ENCODE measurements at regions not wholly inside any gene's neighbourhood (a gene's known extent, or its start where the extent isn't known, plus 50 kb on each side); places are given as distances from the start of the nearest gene placed in this dataset.

DNA sequence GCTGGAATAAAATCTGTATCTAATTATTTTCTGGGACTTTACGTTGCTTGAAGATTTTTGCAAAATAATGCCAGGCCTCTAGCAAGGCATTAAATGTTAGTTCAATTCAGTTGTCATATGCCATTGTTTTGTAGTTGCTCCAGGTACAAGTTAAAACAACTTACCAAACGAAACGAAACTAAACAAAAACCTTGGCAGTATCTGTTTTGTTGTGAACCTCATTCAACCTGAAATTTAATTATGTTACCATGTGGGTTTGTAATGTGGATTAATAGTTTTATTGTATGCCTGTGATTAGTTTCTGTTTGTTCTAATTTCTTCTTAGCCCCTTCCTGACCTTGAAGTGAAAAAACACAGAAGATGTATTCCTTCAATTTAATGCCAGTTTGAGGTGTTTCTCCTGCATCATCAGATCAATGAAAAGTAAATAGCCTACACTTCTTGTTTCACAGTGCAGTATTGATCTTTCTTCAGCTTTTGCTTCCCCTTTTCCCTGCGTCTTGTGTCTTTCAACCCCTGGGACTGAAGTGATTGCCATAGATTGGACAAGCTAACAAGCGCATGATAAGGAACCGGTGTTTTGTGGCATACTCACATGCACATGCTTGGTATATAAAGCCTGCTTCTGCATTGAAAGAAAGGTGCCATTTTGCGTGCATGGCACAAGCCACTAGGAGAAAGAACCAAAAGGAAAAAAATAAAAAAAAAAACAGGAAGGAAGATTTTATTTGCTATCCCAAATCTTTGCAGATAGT lies 699.0 kb upstream of the ARRDC3 start:
- no peaks in the 10 kb centered on the region for H4K20me1 ChIP-seq (replicated peaks; ENCODE audit: control insufficient read depth, extremely low read depth, insufficient read depth, low read length)
- no peaks in the 10 kb centered on the region for H3K79me2 ChIP-seq (ENCODE audit: control insufficient read depth, insufficient read depth, low read length)
- TF ChIP-seq POLR2A (IDR thresholded peaks at IDR 0.05; ENCODE audit: low read depth, low read length) = no peak
- TF ChIP-seq, protein P1, sequence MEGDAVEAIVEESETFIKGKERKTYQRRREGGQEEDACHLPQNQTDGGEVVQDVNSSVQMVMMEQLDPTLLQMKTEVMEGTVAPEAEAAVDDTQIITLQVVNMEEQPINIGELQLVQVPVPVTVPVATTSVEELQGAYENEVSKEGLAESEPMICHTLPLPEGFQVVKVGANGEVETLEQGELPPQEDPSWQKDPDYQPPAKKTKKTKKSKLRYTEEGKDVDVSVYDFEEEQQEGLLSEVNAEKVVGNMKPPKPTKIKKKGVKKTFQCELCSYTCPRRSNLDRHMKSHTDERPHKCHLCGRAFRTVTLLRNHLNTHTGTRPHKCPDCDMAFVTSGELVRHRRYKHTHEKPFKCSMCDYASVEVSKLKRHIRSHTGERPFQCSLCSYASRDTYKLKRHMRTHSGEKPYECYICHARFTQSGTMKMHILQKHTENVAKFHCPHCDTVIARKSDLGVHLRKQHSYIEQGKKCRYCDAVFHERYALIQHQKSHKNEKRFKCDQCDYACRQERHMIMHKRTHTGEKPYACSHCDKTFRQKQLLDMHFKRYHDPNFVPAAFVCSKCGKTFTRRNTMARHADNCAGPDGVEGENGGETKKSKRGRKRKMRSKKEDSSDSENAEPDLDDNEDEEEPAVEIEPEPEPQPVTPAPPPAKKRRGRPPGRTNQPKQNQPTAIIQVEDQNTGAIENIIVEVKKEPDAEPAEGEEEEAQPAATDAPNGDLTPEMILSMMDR (IDR thresholded peaks at IDR 0.05; ENCODE audit: extremely low read depth in 1 of 2, insufficient read depth in 1 of 2, low read depth in 1 of 2, low read length in 2 of 2) = no peak
- no peaks in the 10 kb centered on the region for H3K9me3 ChIP-seq (replicated peaks; ENCODE audit: control insufficient read depth, insufficient read depth, low read length)
- no peaks in the 10 kb centered on the region for H3K27me3 ChIP-seq (ENCODE audit: control insufficient read depth in 2 of 2, insufficient read depth in 2 of 2, low read length in 2 of 2)
- no peak overlapping the region for H2AFZ ChIP-seq (ENCODE audit: low read depth, low read length)
- no peak for FAIRE-seq
- H3K4me2 ChIP-seq (ENCODE audit: insufficient read depth, low read length) = no peak overlapping the region
- dilution Hi-C loops (cut with MboI; ENCODE audit: extremely low pct_ligation_motif_present, low sequenced_read_pairs) = no loop called here
- POLR2A ChIA-PET = no interaction called here
- no peak for DNase-seq (ENCODE audit: low read depth, low spot score)
- no peak overlapping the region for H3K9ac ChIP-seq (replicated peaks; ENCODE audit: extremely low read depth, insufficient read depth, low read length)
- no peaks in the 10 kb centered on the region for H3K4me1 ChIP-seq (ENCODE audit: control insufficient read depth, extremely low read depth, insufficient read depth, low read length)
- CTCF ChIA-PET = no interaction called here
- H3K9me1 ChIP-seq (replicated peaks; ENCODE audit: control insufficient read depth, extremely low read depth, insufficient read depth, low read length) = no peaks in the 10 kb centered on the region
- no peak overlapping the region for H3K27ac ChIP-seq (ENCODE audit: insufficient read depth, low read depth, low read length)
- intact Hi-C loops (cut with micrococcal nuclease) = no loop called here
- no TSS peak for BruUV-seq (replicated peaks)
- no peak overlapping the region for H3K4me3 ChIP-seq (replicated peaks in 1 of 3; ENCODE audit: insufficient read depth in 1 of 3, low read depth in 1 of 3, low read length in 3 of 3)
- H3K36me3 ChIP-seq (ENCODE audit: control insufficient read depth in 2 of 2, extremely low read depth in 1 of 2, insufficient read depth in 2 of 2, low read length in 2 of 2) = no peaks in the 10 kb centered on the region

- Histone ChIP-seq H3K27ac (ENCODE audit: insufficient read depth, low read depth, low read length) (no peak overlapping the region), H3K27me3 (ENCODE audit: control insufficient read depth in 2 of 2, insufficient read depth in 2 of 2, low read length in 2 of 2) (no peaks in the 10 kb centered on the region), H3K4me3 (replicated peaks in 1 of 3; ENCODE audit: insufficient read depth in 1 of 3, low read depth in 1 of 3, low read length in 3 of 3) (no peak overlapping the region), H3K36me3 (ENCODE audit: control insufficient read depth in 2 of 2, extremely low read depth in 1 of 2, insufficient read depth in 2 of 2, low read length in 2 of 2) (no peaks in the 10 kb centered on the region), H3K9me3 (replicated peaks; ENCODE audit: control insufficient read depth, insufficient read depth, low read length) (no peaks in the 10 kb centered on the region), H4K20me1 (replicated peaks; ENCODE audit: control insufficient read depth, extremely low read depth, insufficient read depth, low read length) (no peaks in the 10 kb centered on the region), H2AFZ (ENCODE audit: low read depth, low read length) (no peak overlapping the region), H3K9ac (replicated peaks; ENCODE audit: extremely low read depth, insufficient read depth, low read length) (no peak overlapping the region), H3K4me2 (ENCODE audit: insufficient read depth, low read length) (no peak overlapping the region), H3K4me1 (ENCODE audit: control insufficient read depth, extremely low read depth, insufficient read depth, low read length) (no peaks in the 10 kb centered on the region), H3K79me2 (ENCODE audit: control insufficient read depth, insufficient read depth, low read length) (no peaks in the 10 kb centered on the region), H3K9me1 (replicated peaks; ENCODE audit: control insufficient read depth, extremely low read depth, insufficient read depth, low read length) (no peaks in the 10 kb centered on the region)
- TF ChIP-seq EZH2 (IDR thresholded peaks at IDR 0.05; ENCODE audit: borderline replicate concordance, low read depth, low read length, severe bottlenecking) (no peak), POLR2AphosphoS5 (IDR thresholded peaks at IDR 0.05; ENCODE audit: insufficient read depth, low read depth, low read length) (no peak), MYC (IDR thresholded peaks at IDR 0.05; ENCODE audit: low read depth, low read length) (no peak)
- TF ChIP-seq, protein P2, sequence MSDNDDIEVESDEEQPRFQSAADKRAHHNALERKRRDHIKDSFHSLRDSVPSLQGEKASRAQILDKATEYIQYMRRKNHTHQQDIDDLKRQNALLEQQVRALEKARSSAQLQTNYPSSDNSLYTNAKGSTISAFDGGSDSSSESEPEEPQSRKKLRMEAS (IDR thresholded peaks at IDR 0.05; ENCODE audit: insufficient read depth, insufficient read length) = no peak
- FAIRE-seq (no peak), DNase-seq (ENCODE audit: low read depth, low spot score) (no peak)
- intact Hi-C loops (cut with micrococcal nuclease) = no loop called here
- POLR2A ChIA-PET = no interaction called here
- CTCF ChIA-PET = no interaction called here
- dilution Hi-C loops (cut with MboI; ENCODE audit: extremely low pct_ligation_motif_present, low sequenced_read_pairs) = no loop called here
- no TSS peak for BruUV-seq (replicated peaks)
Measured at GRCh38 chr5:92070786-92071185, 687.7 kb upstream of the ARRDC3 start.

Data from endothelial cell of umbilical vein (primary cell).